GM12865 (cell line): ENCODE measurements at regions not wholly inside any gene's neighbourhood (a gene's known extent, or its start where the extent isn't known, plus 50 kb on each side); places are given as distances from the start of the nearest gene placed in this dataset.

ENCODE experiments used
- DNase-seq: peaks from one replicate; pipeline ENCODE4 v3.0.0; 2010; ENCODE audit warnings: low read depth
- H3K4me3 ChIP-seq: 2 replicates; pipeline ENCODE4 v1.5.1; 2011; ENCODE audit warnings: mild to moderate bottlenecking, low read depth, low read length, control low read depth
- TF ChIP-seq, protein P1 (sequence below): IDR thresholded peaks from 2 replicates; pipeline ENCODE4 v1.5.1; 2011; ENCODE audit warnings: low read length, control low read depth, low read depth, inconsistent platforms; ENCODE audit not compliant: insufficient read depth; ENCODE audit errors: missing control alignments

DNA sequence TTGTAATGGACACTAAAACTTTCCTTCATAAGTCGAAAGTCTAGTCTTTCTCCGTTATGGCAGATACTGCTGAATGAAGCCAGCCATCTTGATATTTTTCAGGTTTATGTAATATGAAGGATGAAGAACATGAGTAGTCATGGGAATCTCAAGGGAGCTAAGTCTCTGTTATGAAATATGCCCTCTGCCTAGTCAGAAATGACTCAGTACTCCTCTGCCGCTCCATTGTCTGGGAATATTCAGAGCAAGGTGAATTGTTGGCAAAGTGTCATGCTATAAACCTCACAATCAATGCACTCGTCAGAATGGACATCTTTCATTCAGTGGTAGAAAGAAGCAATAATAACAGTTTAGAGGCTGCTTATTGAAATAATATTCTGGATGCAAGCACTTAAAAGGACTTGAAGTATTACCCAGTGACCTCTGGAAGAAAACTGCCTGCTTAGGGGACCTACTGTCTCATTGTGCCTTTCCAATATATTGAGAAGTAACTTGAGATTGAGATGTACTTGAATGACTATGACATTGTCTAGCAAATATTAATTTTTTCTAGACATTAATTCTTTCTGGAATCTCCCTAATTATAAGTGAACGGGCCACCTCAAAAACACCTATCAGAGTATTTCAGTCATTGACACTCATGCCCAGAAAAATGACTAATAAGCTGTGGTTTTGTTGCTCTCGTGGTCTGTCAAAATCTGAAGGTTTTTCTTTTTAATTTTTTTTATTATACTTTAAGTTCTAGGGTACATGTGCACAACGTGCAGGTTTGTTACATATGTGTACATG, 1011.5 kb upstream of the ACO1 start:
- no peak overlapping the region for H3K4me3 ChIP-seq
- TF ChIP-seq, protein P1, sequence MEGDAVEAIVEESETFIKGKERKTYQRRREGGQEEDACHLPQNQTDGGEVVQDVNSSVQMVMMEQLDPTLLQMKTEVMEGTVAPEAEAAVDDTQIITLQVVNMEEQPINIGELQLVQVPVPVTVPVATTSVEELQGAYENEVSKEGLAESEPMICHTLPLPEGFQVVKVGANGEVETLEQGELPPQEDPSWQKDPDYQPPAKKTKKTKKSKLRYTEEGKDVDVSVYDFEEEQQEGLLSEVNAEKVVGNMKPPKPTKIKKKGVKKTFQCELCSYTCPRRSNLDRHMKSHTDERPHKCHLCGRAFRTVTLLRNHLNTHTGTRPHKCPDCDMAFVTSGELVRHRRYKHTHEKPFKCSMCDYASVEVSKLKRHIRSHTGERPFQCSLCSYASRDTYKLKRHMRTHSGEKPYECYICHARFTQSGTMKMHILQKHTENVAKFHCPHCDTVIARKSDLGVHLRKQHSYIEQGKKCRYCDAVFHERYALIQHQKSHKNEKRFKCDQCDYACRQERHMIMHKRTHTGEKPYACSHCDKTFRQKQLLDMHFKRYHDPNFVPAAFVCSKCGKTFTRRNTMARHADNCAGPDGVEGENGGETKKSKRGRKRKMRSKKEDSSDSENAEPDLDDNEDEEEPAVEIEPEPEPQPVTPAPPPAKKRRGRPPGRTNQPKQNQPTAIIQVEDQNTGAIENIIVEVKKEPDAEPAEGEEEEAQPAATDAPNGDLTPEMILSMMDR, result no peak
- no peak for DNase-seq

DNA sequence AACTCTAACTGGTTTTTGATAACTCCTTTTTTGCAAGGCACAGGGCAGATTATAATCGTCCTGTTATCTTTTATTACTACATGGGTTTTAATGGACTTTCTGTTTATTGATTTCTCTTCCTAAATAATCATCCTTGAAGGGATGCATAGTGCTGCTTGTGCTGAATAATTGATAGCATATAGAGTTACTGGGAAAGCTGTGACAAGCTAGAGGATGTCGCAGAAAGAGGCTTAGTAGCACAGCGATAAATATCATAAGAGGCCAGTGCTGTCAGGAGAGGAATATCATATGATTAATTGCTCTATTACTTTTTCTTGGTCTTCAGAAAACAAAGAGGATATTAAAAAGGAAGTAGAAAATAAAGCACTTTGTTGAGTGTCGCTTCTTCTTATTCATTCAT, 1007.1 kb upstream of the ACO1 start:
- H3K4me3 ChIP-seq, result no peak overlapping the region

GRCh38 chr9:31388660-31389059, 995.8 kb upstream of the ACO1 start:
- TF ChIP-seq, protein P1, result no peak
- H3K4me3 ChIP-seq, result no peak overlapping the region
- DNase-seq, result no peak

More for the DNA sequence above, 1007.1 kb upstream of the ACO1 start:
- TF ChIP-seq, protein P1, result no peak
- no peak for DNase-seq

- no peak overlapping the region for H3K4me3 ChIP-seq
- no peak for DNase-seq
- TF ChIP-seq, protein P1, result no peak
These were observed 995.4 kb upstream of the ACO1 start for GRCh38 chr9:31389075-31389474.

DNA sequence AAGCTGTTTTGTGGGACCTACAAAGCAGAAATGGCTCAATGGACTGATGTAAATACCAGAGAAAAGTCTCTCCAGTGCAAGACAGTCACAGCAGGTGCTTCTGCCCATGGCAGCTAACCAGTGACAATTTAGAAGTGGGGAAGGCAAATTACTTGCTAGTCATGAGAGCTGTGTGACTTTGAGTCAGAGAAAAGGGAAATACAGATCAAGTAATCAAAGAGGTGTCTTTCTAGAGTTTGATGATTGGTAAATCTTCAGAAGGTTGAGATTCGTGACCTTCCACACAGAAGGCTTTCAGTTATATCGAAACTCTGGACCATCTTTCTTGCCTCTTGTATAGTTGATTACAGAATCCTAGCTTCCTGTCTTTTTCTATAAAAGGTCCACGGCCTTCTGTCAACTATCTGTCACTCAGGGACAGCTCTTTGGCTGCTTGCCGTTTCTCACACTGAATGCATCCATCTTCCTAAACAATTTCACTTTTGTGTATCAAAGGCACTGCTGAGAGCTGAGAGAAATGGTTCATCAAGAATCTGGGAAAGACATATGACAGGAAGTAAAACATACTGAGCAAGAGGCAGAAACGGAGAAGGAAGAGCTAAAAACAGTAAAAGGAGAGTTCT, 993.9 kb upstream of the ACO1 start:
- DNase-seq, result peak; percentile 28
- no peak overlapping the region for H3K4me3 ChIP-seq
- TF ChIP-seq, protein P1, result no peak

DNA sequence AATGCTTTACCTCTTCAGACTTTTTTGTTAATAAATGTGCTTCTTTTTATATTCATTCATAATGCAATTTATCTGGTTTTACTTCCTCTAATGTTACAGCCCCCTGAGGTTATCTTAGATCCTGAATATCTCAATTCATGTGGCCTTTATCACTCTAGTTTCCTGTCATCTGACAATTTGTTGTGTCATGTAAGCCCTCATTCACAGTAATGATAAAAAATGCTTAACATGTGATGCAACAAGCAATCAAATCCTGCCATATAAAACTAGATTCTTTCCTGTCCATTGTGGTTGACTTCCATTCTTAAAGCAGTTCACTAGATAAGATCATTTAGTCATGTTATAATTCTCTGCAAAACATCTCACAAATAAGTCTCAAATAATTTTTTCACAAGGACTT, 991.2 kb upstream of the ACO1 start:
- TF ChIP-seq, protein P1, result no peak
- DNase-seq, result no peak

More for the DNA sequence above, 991.2 kb upstream of the ACO1 start:
- no peak overlapping the region for H3K4me3 ChIP-seq
